HG03060 (cell line): ENCODE measurements at regions not wholly inside any gene's neighbourhood (a gene's known extent, or its start where the extent isn't known, plus 50 kb on each side); places are given as distances from the start of the nearest gene placed in this dataset.
"Not testable (repeated sequence)": the region's sequence is repeated elsewhere in the genome, so short reads cannot be mapped to it uniquely, and the experiment has no call there.

Experiments
- ATAC-seq: cut with Tn5 transposase; IDR thresholded peaks from one replicate; pipeline ENCODE4 v1.9.1; 2021; ENCODE audit warnings: low read depth, moderate number of reproducible peaks; ENCODE audit not compliant: unreplicated experiment

DNA sequence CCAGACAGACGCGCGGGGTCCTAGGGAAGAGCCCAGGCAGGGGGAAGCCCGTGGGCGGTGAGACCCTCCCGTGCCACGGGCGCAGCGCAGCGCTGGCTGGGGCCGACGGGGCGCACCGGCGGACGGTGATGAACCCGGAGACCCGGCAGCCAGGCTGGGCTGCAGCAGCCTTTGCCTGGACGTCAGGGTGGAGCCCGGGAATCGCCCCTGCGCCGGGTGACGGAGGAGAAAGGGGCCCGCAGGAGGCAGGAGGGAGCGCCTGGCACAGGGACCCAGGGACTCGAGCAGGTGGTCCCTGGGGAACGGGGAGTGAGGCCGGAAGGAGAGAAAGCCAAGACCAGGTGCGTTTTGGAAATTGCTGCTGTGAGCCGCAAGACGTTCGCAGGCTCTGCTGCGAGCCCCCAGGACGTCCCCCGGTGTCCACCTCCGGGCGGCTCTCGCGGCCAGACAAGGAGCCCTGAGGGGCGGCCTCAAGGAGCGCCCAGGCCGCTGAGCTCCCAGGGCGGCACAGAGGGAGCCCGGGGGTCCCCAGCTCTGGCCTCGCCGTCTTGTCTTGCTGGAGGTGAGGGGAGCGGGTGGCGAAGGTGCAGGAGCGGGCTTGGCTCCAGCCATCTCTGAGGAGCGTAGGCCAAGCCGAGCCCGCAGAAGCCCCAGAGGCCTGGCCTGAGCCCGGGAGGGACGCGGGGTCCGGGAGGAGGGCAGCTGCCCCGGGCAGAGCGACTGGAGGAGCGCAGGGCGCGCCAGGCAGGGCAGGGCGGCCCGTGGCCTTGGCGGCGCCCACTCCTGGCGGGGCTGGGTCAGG, 191.2 kb upstream of the PDE10A start:
- no peak for ATAC-seq

DNA sequence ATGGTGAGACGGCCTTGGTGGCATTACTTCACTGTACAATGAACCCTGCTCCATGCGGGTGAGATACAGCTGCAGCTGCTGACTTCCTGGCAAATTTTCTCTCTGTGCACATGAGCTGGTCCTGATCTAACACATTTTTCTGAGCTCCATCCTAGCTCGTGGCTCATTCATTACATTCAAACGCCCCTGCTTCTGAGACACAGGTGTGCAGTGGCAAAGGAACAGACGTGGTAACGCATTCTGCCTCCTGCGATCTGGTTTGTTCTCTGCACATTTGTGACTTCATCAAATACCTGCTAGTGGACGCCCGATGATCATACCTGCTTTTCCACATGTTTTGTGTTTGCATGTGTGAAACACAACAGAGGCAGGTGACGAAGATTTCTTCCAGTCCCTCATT, 189.6 kb upstream of the PDE10A start:
- ATAC-seq = no peak

DNA sequence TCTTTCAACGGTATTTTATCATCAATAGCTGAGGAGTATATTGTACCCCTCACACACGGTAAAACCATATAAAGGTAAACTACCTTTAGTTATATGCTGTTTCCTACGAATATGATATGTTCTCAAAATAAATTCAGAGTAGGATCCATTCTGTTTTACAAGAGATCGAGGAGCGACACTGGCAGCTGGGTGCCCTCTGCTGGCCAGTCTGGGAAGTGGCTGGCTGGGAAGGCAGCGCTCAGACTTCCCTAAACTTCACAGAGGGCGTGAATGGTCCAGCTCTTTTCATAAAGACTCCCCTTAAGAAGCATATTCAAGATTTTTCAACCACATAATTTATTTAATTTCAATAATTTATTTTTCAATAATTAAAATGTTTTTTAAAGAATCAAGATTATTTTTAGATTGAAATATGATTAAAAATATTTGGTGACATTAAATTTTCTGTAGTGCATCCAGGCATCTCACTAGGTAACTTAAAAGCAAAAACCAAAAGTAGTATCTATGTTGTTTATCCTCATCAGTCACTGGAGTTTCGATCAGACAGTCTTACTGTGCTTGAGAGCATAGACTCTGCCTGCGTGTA, 187.5 kb upstream of the PDE10A start:
- peak; percentile 62 for ATAC-seq

DNA sequence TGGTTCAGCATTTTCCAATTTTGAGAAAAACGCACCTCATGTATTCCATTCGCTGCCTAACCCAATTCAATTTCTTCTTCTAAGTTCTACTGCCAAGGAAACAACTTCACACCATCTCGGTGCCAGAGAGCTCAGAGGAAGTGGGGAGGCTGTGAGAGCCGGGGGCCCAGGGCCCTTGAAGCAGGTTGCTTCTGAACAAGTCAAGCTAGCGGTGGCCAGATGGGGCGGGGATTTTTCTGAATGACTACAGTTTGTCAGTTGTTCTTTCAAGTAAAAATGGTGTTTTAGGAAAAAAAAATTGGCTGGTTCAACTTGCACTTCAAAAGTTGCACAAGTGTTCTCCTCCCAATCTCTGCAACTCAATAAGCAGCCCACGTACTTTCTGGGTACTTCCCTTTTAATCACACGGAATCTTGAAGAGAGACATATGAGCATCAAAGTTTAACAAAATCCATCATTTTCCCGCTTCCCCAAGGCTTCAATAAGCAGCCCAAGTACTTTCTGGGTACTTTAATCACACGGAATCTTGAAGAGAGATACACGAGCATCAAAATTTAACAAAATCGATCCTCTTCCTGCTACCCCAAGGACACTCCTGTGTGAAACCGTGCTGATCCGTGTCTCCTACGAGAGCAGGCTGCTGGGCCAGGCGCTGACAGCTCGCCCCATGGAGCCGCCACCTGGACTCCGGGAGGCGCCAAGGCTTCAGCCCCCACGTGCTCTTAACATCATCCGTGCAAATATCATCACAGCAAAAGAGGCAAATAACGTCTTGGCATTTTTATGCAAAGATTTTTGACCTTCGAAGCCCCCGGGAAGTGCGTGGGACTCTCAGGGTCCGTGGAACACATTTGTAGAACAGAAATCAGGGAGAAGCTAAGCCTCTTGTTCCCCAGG, 186.7 kb upstream of the PDE10A start:
- ATAC-seq = no peak

DNA sequence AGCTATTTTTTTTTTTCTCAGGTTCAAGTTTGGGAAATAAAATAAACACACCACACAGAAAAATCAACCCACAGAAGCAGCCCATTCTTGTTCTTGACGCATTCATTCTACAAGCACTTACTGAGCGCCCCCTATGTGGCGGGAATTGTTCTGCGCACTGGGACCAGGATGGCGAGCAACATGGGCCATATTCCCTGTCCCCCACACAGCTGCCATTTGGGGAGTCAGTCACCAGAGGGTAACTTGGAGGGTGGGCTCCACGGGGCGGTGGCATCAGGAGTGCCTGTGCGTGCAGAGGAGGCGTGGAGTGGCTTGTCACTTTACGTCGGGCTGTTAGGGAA, 185.0 kb upstream of the PDE10A start:
- no peak for ATAC-seq

DNA sequence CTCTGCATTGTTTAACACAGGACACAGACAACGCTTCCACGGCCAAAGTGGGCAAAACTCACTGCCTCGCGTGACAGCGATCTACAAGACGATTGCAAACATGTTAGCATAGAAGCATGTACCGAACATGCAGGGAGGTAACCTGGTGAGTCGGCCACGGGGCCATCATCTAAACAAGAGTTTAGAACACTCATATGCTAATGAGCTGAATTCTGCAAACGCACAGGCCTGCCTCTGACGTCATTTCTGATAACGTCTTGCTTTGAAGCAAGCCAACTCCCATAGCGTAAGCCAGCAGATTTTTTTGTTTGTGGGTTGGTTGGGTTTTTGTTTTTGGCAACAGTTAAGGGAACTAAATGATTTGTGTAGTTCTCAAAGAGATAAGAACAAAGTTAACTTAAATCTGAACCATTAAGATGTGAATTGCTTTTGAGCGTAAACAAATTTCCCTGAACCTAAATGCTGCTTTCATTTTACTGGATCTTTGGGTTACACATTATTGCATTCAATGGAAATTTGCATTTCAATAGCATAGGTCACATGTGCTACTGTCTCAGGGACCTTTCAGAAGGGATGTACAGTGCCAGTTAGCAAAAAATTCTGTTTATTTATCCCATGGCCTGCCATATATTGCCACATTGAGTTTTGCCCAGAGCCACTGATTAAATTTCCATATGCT, 184.5 kb upstream of the PDE10A start:
- no peak for ATAC-seq

DNA sequence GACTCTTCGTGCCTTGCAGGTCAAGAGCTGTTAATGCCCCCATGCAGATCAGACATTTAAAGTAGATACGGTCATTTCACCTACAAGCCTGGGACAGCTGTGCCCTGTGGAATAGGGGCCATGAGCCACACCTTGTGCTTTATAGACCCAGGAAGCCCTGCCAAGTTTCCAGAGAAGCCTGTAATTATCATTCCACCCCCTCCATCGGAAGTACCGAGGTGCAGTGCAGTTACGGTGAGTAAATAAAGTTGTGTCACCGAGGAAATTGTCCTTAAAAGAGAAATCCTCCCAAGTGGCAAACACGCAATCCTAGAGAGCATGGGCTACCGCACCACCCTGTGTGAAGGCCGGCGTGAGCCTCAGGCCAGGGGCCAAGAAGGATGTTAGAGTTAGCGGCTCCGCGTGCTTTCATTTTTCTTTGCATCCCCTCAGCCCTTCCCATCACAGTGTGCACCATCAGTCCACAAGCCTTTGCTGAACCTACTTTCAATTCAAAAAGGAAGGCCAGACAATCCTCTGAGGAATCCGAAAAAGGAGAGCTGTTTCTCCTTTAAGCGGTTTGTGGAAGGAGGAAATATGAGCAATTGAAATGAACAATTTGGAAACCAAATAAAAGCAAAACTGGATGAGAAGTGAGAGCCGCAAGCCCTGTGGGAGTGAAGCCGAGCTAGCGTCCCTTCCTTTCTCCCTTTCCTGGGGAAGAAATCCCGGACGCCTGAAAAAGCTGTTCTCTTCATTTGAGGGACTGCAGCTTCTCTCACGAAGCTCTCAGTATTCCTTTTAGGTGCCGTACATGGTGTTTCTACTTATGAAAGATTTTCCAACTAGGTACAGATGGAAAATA, 183.3 kb upstream of the PDE10A start:
- no peak for ATAC-seq

DNA sequence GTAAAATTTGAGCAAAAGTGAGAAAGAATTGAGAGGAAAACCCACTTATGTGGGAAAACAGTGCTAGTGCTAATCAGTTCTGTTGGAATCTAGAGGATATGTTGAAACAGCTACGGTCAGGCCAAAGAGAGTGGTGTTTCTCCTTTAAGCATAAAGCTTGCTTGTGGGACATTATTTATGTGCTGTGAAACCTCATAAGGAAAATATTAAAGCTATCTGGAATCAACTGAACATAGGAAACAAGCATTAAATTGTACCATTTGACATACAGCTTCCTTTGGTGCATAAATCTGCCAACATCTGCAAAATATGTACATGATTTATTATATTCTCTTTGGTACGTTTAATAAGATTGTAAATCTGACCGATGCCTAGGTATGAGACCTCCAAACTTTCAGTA, 182.5 kb upstream of the PDE10A start:
- ATAC-seq = no peak

DNA sequence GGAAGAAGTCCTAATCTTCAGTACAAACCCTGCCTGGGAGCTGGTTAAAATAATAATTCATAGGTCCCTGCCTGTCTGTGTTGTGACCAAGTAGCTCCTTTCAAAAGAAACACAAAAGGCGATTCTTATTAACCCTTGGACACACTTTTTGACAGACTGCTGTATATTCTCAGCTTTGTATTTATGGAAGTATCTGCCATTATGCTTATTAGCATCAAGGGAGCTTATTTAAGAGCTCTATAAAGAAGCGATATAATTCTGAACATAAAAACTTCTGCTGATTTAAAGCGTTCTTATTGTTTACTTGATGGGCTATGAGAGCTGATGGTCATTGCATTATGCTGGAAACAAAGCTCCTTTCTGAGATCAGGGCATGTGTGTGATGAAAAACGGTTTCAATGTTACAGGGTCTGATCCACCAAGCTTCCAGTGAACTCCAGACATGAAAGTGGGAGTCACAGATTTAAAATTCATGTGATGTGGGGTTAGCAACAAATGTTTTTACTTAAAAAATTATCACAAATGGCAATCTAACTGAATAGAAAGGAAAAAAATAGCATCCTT, 181.8 kb upstream of the PDE10A start:
- ATAC-seq = no peak

DNA sequence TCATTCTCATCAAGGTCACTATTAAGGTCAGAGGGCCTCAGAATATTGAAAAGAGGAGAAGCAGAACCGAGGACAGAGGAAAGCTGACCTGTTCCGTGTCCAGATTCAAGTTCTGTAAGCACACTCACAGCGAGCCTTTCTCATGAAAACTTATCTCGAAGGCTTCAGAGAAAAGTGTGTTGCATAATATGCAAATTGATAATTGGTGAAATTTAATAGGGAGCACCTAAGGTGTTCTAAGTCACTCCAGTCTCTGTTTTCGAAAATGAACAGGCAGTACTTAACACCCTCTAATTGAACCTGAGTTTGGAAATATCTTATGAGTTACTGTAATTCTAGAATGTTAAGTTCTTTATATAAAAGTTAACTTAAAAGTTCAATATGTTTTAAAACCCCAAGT, 181.2 kb upstream of the PDE10A start:
- no peak for ATAC-seq

DNA sequence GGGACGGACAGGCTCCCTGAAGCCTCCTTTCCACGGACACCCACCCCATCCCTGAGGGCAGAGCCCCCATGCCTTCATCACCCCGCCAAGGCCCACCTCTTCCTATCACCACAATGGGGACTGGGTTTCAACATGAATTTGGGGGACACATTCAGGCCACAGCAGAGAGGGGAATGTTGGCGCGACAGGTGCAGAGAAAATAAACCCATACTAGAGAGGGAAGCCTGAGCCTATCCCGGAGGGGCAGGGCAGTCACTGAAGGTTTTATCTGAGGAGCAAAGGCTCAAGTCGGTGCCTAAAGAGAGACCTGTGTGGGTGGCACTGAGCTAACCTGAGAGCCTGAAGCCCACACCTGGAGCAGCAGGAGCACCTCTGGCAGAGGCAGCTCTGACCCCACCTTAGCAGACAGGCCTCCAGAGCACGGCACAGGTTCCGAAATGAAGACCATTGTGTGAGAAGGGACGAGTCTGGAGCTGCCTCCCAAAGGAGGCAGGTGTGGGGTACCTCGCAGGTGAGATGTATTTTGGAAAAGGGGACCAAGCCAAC, 180.6 kb upstream of the PDE10A start:
- ATAC-seq = no peak

DNA sequence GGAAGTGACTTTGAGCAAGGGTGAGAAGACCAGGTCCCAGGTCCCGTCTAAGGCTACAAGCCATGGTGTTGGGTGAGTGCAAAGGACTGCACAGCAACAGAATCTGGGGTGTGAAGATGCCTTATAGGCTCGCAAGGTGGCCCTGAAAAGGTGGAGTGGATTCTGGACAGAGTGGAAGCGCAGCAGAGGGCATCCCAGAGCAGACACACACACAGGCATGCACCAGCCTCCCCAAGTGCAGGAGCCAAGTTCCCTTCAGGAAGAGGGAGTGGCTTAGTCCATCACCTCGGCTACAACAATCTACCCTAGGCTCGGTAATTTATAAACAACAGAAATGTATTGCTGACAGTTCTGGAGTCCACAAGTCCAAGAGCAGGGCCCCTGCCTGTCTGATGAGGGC, 180.1 kb upstream of the PDE10A start:
- ATAC-seq = no peak

DNA sequence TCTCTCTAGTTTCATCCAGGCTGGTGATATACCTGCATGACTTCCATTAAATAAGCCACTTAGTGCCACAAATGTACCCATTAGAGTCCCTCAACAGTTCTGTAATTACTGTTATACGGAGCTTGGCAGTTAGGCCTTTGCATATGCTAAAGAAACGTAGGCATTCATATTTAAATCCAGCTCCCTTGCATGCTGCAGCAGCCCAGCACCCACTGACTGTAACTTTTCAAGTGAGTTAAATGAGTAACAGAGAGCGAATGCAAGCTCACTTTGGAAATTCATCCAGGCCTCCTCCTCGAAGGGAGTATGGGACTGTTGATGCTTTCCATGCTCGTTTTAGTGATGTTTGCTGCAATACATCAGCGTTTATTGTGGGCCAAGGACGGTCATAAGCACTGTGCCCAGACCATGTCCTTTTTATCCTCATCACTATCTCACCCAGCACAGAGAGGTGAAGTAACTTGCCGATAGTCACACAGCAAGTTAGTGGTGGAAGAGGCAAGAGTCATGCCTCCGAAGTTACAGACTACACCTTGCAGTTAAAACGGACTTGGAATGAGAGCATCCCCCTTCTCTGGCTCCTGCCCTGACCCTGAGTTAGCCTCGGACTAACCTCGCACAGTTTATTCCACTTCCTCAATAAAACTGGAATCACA, 179.4 kb upstream of the PDE10A start:
- no peak for ATAC-seq

DNA sequence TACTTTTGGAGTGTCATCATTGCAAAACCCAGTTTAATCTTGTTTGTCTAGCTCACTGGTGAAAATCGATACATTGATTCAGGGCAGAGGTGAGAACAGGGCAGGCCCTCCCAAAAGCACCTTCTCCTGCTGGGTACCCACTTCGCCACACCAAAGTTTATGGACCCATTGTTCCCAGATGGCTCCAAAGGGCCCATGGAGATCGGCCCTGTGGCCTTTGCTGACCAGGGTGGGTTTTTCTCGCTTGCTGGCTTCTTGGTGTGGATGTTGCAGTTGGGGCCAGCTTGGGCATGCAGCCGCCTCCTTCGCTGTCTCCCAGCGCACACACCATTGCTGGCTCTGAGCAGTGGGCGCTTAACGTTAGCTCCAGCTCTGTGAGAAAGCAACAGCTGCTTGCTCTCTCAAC, 178.1 kb upstream of the PDE10A start:
- ATAC-seq = no peak

DNA sequence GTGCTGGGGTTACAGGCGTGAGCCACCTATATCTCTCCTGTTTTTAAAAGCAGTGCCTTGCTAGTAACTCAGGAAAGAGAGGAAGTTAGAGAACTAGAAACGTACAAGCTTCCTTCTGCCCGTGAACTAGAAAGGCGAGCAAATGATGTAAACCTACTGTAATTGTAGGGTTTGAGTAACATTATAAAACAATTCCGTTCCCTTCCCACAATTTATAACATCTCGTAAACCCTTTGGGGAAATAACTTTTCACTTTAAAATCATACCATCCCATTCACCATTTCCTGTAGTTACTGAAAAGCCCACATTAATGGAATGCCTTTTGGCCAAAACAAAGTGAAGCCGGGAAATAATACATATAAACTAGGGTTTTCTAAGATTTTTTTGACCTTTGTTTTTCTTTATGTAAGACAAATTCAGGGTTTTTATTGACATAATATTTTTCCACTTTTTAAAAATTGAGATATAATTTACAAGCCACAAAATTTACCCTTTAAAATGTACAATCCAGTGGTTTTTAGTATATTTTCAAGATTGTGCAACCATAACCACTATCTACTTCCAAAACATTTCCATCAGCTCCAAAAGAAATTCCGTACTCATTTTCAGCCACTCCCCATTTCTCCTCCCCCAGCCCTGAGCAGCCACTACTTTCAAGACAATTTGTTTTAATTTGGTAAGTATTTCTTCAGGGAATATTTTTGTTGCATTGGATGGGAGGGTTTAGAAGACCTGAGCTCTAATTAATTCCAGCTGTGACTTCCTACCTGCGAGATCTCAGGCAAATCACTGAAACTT, 175.1 kb upstream of the PDE10A start:
- ATAC-seq = no peak

DNA sequence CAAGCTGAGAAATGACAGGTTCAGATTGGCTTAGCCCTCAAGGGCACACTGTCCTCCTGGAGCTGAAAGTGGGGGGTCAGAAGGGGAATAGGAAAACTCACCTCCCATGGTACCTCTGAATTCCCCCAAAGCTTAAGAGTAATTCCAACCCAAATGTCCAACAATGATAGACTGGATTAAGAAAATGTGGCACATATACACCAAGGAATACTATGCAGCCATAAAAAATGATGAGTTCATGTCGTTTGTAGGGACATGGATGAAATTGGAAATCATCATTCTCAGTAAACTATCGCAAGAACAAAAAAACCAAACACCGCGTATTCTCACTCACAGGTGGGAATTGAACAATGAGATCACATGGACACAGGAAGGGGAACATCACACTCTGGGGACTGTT, 173.6 kb upstream of the PDE10A start:
- not testable (repeated sequence) for ATAC-seq

DNA sequence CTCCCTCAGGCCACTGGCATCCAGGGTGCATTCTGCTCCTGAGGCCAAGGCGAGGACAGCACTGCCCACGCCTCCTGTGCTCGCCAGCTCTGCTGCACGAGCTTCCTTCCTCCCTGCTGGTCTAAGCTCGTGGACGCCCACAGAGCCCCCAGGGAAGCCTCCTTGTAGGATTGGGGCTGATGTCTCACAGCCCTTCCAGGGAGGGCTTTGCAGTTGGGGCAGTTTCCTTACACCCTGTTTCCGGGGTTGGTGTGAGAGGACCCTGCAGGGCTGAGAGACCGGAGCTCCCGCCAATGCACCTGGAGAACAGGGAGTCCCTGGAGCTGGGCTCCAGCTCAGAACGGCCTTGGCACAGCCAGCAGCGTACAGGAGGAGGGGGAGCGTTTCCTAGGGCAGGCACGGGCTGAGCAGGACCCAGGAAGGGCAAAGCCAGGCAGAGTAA, 172.4 kb upstream of the PDE10A start:
- ATAC-seq = no peak

DNA sequence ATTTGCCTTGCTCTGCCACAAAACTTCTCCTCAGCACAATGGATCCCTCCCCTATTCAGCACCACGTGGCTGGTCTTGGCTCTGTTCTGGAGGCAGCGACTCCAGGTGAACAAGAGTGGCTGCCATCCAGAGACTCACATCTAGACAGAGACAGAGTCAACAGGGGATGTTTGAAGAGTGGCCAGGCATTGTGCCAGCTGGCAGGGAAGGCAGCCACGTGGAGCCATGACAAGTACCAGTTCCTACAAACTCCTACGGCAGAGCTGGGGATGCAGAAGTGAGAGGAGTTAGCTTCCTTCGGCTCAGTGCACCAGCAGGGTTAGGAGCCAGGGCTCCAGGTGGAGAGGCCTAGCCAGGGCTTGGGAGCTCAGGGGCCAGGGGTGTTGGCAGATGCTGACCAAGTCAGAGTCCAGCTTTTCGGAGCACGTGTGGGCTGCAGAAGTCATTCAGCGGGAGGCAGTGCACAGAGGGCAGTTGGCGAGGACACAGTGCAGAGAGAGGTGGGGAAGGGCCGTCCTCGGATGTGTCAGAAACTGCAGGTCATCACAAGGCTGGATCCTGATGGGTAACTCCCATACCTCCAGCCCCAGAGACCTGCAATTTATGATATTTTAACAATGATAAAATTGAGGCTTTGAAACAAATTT, 171.7 kb upstream of the PDE10A start:
- no peak for ATAC-seq
